DMS79 treated with DMSO at 0.1 percent for 48 hours (cell line): ENCODE measurements at regions not wholly inside any gene's neighbourhood (a gene's known extent, or its start where the extent isn't known, plus 50 kb on each side); places are given as distances from the start of the nearest gene placed in this dataset.
A peak's percentile ranks its signal among the peaks of the same experiment; 100 is the strongest.

Experiments
- DNase-seq: peaks from one replicate; lab custom pipeline; 2025; lab: John Stamatoyannopoulos, UW

- DNase-seq = no peak
Measured at GRCh38 chr12:105804591-105805265, 334.0 kb downstream of the NUAK1 start.

GRCh38 chr12:105805730-105806399 is 332.9 kb downstream of the NUAK1 start:
- no peak for DNase-seq

GRCh38 chr12:105806400-105806770 is 332.4 kb downstream of the NUAK1 start:
- DNase-seq = no peak

GRCh38 chr12:105812366-105812765 is 326.4 kb downstream of the NUAK1 start:
- no peak for DNase-seq

- DNase-seq = no peak
Measured at GRCh38 chr12:105813201-105813600, 325.6 kb downstream of the NUAK1 start.

- DNase-seq = peak; percentile 97
Measured at GRCh38 chr12:105814283-105814682, 324.5 kb downstream of the NUAK1 start.

- no peak for DNase-seq
Measured at GRCh38 chr12:105819549-105819948, 319.2 kb downstream of the NUAK1 start.

- DNase-seq = peak; percentile 65
Measured at GRCh38 chr12:105820429-105821125, 318.2 kb downstream of the NUAK1 start.

GRCh38 chr12:105822131-105823105 is 316.3 kb downstream of the NUAK1 start:
- no peak for DNase-seq

GRCh38 chr12:105823810-105824209 is 314.9 kb downstream of the NUAK1 start:
- DNase-seq = no peak

- no peak for DNase-seq
Measured at GRCh38 chr12:105825141-105825540, 313.6 kb downstream of the NUAK1 start.

- no peak for DNase-seq
Measured at GRCh38 chr12:105831372-105831771, 307.4 kb downstream of the NUAK1 start.

- no peak for DNase-seq
Measured at GRCh38 chr12:105832021-105832420, 306.7 kb downstream of the NUAK1 start.

GRCh38 chr12:105832806-105833205 is 305.9 kb downstream of the NUAK1 start:
- DNase-seq = no peak

- DNase-seq = no peak
Measured at GRCh38 chr12:105834496-105834895, 304.3 kb downstream of the NUAK1 start.

- DNase-seq = no peak
Measured at GRCh38 chr12:105835580-105836241, 303.0 kb downstream of the NUAK1 start.

- no peak for DNase-seq
Measured at GRCh38 chr12:105836242-105836622, 302.5 kb downstream of the NUAK1 start.

GRCh38 chr12:105839629-105840127 is 299.1 kb downstream of the NUAK1 start:
- DNase-seq = no peak

GRCh38 chr12:105840384-105840783 is 298.4 kb downstream of the NUAK1 start:
- no peak for DNase-seq

GRCh38 chr12:105841840-105842239 is 296.9 kb downstream of the NUAK1 start:
- DNase-seq = no peak

GRCh38 chr12:105843561-105843960 is 295.2 kb downstream of the NUAK1 start:
- no peak for DNase-seq
